Activated B cell treated with CpG ODN at 0.5 μM for 24 hours (primary cell): ENCODE measurements at regions not wholly inside any gene's neighbourhood (a gene's known extent, or its start where the extent isn't known, plus 50 kb on each side); places are given as distances from the start of the nearest gene placed in this dataset.

Experiments
- ATAC-seq: fragments of 200-7000 bp; cut with Tn5 transposase; one replicate; pipeline ENCODE4 v1.10.0; 2021; ENCODE audit warnings: low read depth, mild to moderate bottlenecking, moderate library complexity
- CTCF ChIA-PET: fragments of 350-600 bp; sonication (Branson Sonifier 250); formaldehyde crosslinking; loops from one replicate; lab custom pipeline; 2021; ENCODE audit warnings: antibody characterized with exemption; lab: Charles Lee
- POLR2A ChIA-PET: fragments of 350-600 bp; sonication (Branson Sonifier 250); formaldehyde crosslinking; loops from one replicate; lab custom pipeline; 2021; ENCODE audit warnings: antibody characterized with exemption; lab: Charles Lee
- DNase-seq: peaks from one replicate; pipeline ENCODE4 v3.0.0; 2022
- H3K27ac Mint-ChIP-seq: one replicate; pipeline ENCODE4 v1.8.0; 2020; ENCODE audit warnings: mixed read lengths
- H3K27me3 Mint-ChIP-seq: one replicate; pipeline ENCODE4 v1.8.0; 2021; ENCODE audit warnings: mixed read lengths
- H3K36me3 Mint-ChIP-seq: one replicate; pipeline ENCODE4 v1.8.0; 2021; ENCODE audit warnings: low read depth, mixed read lengths
- H3K4me1 Mint-ChIP-seq: one replicate; pipeline ENCODE4 v1.8.0; 2021; ENCODE audit warnings: mixed read lengths
- H3K4me3 Mint-ChIP-seq: one replicate; pipeline ENCODE4 v1.8.0; 2020; ENCODE audit warnings: mild to moderate bottlenecking, mixed read lengths
- H3K9me3 Mint-ChIP-seq: one replicate; pipeline ENCODE4 v1.8.0; 2020; ENCODE audit warnings: mixed read lengths
- CTCF ChIP-seq: fragments of 200-600 bp; IDR thresholded peaks from one replicate; pipeline ENCODE4 v1.8.0; 2022; ENCODE audit warnings: antibody characterized with exemption, mild to moderate bottlenecking
- intact Hi-C: fragments of 100-400 bp; cut with micrococcal nuclease; formaldehyde crosslinking; loops from one replicate; pipeline ENCODE4 v1.15.1; 2024

- no peaks in the 10 kb centered on the region for H3K27me3 Mint-ChIP-seq
- intact Hi-C loops = no loop called here
- no peaks in the 10 kb centered on the region for H3K4me1 Mint-ChIP-seq
- ChIA-PET POLR2A (no interaction called here), CTCF (no interaction called here)
- no peak for TF ChIP-seq CTCF
- ATAC-seq = no peak
- no peak overlapping the region for H3K27ac Mint-ChIP-seq
- no peaks in the 10 kb centered on the region for H3K9me3 Mint-ChIP-seq
- no peaks in the 10 kb centered on the region for H3K36me3 Mint-ChIP-seq
- no peak overlapping the region for H3K4me3 Mint-ChIP-seq
- no peak for DNase-seq
Observed at GRCh38 chr4:180669680-180670079, 1573.5 kb upstream of the TENM3 start.

- Mint-ChIP-seq H3K27ac (no peak overlapping the region), H3K4me3 (no peak overlapping the region), H3K9me3 (no peaks in the 10 kb centered on the region), H3K4me1 (no peaks in the 10 kb centered on the region), H3K36me3 (no peaks in the 10 kb centered on the region), H3K27me3 (no peaks in the 10 kb centered on the region)
- POLR2A ChIA-PET = no interaction called here
- ATAC-seq = no peak
- no peak for DNase-seq
- no peak for TF ChIP-seq CTCF
- CTCF ChIA-PET = interaction anchor here (1.9 kb wide), 1 partner anchor 10 kb away, joined by 5 read pairs; no protein-coding TSS in a partner anchor
- intact Hi-C loops = no loop called here
Observed at GRCh38 chr4:180674619-180675358, 1568.4 kb upstream of the TENM3 start.

GRCh38 chr4:180675359-180675650 lies 1567.9 kb upstream of the TENM3 start:
- CTCF ChIA-PET = interaction anchor here (1.9 kb wide), 1 partner anchor 10 kb away, joined by 5 read pairs; no protein-coding TSS in a partner anchor

GRCh38 chr4:180680305-180680704 lies 1562.9 kb upstream of the TENM3 start:
- no peak for TF ChIP-seq CTCF
- Mint-ChIP-seq H3K9me3 (peaks cover under 1% of the 10 kb centered on the region), H3K36me3 (no peaks in the 10 kb centered on the region), H3K4me3 (no peak overlapping the region), H3K4me1 (no peaks in the 10 kb centered on the region), H3K27me3 (no peaks in the 10 kb centered on the region), H3K27ac (no peak overlapping the region)
- DNase-seq (no peak), ATAC-seq (no peak)
- intact Hi-C loops = no loop called here
- ChIA-PET CTCF (interaction anchor here (1.0 kb wide), 1 partner anchor 15 kb away, joined by 3 read pairs; no protein-coding TSS in a partner anchor), POLR2A (no interaction called here)

More at GRCh38 chr4:180675359-180675650, 1567.9 kb upstream of the TENM3 start:
- Mint-ChIP-seq H3K27me3 (no peaks in the 10 kb centered on the region), H3K36me3 (no peaks in the 10 kb centered on the region), H3K9me3 (no peaks in the 10 kb centered on the region), H3K27ac (no peak overlapping the region), H3K4me3 (no peak overlapping the region), H3K4me1 (no peaks in the 10 kb centered on the region)
- TF ChIP-seq CTCF = no peak
- POLR2A ChIA-PET = no interaction called here
- ATAC-seq = no peak
- DNase-seq = no peak
- intact Hi-C loops = no loop called here

- Mint-ChIP-seq H3K27ac (no peak overlapping the region), H3K4me1 (no peaks in the 10 kb centered on the region), H3K9me3 (peaks cover 2% of the 10 kb centered on the region), H3K27me3 (no peaks in the 10 kb centered on the region), H3K4me3 (no peak overlapping the region), H3K36me3 (no peaks in the 10 kb centered on the region)
- intact Hi-C loops = no loop called here
- ChIA-PET POLR2A (no interaction called here), CTCF (interaction anchor here (0.7 kb wide), 1 partner anchor 18 kb away, joined by 3 read pairs; no protein-coding TSS in a partner anchor)
- no peak for TF ChIP-seq CTCF
- DNase-seq (no peak), ATAC-seq (no peak)
Observed at GRCh38 chr4:180682776-180683175, 1560.4 kb upstream of the TENM3 start.
